HCT116 (cell line): ENCODE measurements at regions not wholly inside any gene's neighbourhood (a gene's known extent, or its start where the extent isn't known, plus 50 kb on each side); places are given as distances from the start of the nearest gene placed in this dataset.

Experiments
- ATAC-seq: fragments of 200-7000 bp; cut with Tn5 transposase; 2 replicates; pipeline ENCODE4 v1.9.1; 2020; ENCODE audit warnings: mild to moderate bottlenecking, moderate library complexity
- BruUV-seq: library from RNA; stranded (reverse); fragments of 400-500 nt; replicated peaks from 2 replicates; lab custom pipeline; 2021; lab: Mats Ljungman, UMichigan
- CTCF ChIA-PET: fragments of 300-600 bp; sonication (Branson Sonifier 250); formaldehyde crosslinking; loops from one replicate; lab custom pipeline; 2021; ENCODE audit warnings: antibody characterized with exemption; lab: Charles Lee
- POLR2A ChIA-PET: fragments of 300-600, 350-600 bp; sonication (Branson Sonifier 250); formaldehyde crosslinking; loops from one replicate; lab custom pipeline; 2021; ENCODE audit warnings: antibody characterized with exemption; lab: Charles Lee
- RAD21 ChIA-PET, 2 experiments: fragments of 300-600 bp; sonication (Branson Sonifier 250); formaldehyde crosslinking; loops; one replicate each; lab custom pipeline; 2023; ENCODE audit warnings: low total read pairs in 2 of 2; ENCODE audit not compliant: uncharacterized antibody in 2 of 2, unreplicated experiment in 2 of 2, low non-redundant PET in 1 of 2; lab: Charles Lee
- DNase-seq: peaks from one replicate; pipeline ENCODE4 v3.0.0-alpha.2; 2010; ENCODE audit warnings: low read depth, low spot score
- H2AFZ ChIP-seq: fragments of 200-600 bp; shearing (Covaris generic), sonication (generic); 2 replicates; pipeline ENCODE4 v1.6.1; 2017; ENCODE audit warnings: low read depth, mixed run types, mixed read lengths, antibody characterized with exemption, low read length; ENCODE audit not compliant: poor library complexity, severe bottlenecking
- H3K27ac ChIP-seq: 2 replicates; pipeline ENCODE4 v1.5.1; 2012; ENCODE audit warnings: low read depth, low read length
- H3K27me3 ChIP-seq: fragments of 200-600 bp; sonication (generic); 2 replicates; pipeline ENCODE4 v1.6.1; 2016; ENCODE audit warnings: mixed run types, low read length, mixed read lengths; ENCODE audit not compliant: insufficient read depth
- H3K36me3 ChIP-seq, 2 experiments: fragments of 200-500 bp in 1 of 2; fragments of 200-600 bp in 1 of 2; sonication (Bioruptor generic) in 1 of 2; sonication (generic) in 1 of 2; 2 replicates each; pipeline versions ENCODE4 v1.5.1 to v1.6.1; 2014 to 2016; ENCODE audit warnings: low read length in 2 of 2, inconsistent platforms in 1 of 2, mixed read lengths in 1 of 2, mixed run types in 1 of 2; ENCODE audit not compliant: insufficient read depth in 2 of 2, control insufficient read depth in 1 of 2
- H3K4me1 ChIP-seq, 2 experiments: fragments of 200-600 bp in 1 of 2; sonication (generic) in 1 of 2; 2 replicates each; pipeline versions ENCODE4 v1.5.1 to v1.6.1; 2012 to 2017; ENCODE audit warnings: low read length in 2 of 2, inconsistent platforms in 1 of 2, mild to moderate bottlenecking in 1 of 2, mixed read lengths in 1 of 2, mixed run types in 1 of 2, moderate library complexity in 1 of 2; ENCODE audit not compliant: insufficient read depth in 2 of 2, control insufficient read depth in 1 of 2
- H3K4me2 ChIP-seq: fragments of 200-600 bp; sonication (generic); 2 replicates; pipeline ENCODE4 v1.6.1; 2017; ENCODE audit warnings: mixed run types, low read length, mixed read lengths
- H3K4me3 ChIP-seq, 2 experiments: fragments of 200-600 bp in 1 of 2; sonication (generic) in 1 of 2; replicated peaks in 1 of 2; 2 replicates each; pipeline ENCODE4 v1.5.1; 2011 to 2016; ENCODE audit warnings: low read length in 2 of 2, control low read depth in 1 of 2, low read depth in 1 of 2, mild to moderate bottlenecking in 1 of 2, mixed read lengths in 1 of 2, mixed run types in 1 of 2
- H3K79me2 ChIP-seq: fragments of 200-600 bp; sonication (generic); 2 replicates; pipeline ENCODE4 v1.6.1; 2017; ENCODE audit warnings: mild to moderate bottlenecking, mixed run types, low read length, moderate library complexity, mixed read lengths; ENCODE audit not compliant: insufficient read depth
- H3K9ac ChIP-seq: fragments of 200-600 bp; sonication (generic); 2 replicates; pipeline ENCODE4 v1.6.1; 2016; ENCODE audit warnings: low read length, mixed read lengths
- H3K9me2 ChIP-seq: fragments of 200-600 bp; sonication (generic), shearing (Covaris generic); 2 replicates; pipeline ENCODE4 v1.6.1; 2017; ENCODE audit warnings: mixed run types, mild to moderate bottlenecking, moderate library complexity; ENCODE audit not compliant: insufficient read depth
- H3K9me3 ChIP-seq, 2 experiments: fragments of 200-500 bp in 1 of 2; fragments of 200-600 bp in 1 of 2; sonication (Bioruptor generic) in 1 of 2; sonication (generic) in 1 of 2; 2 replicates each; pipeline ENCODE4 v1.6.1; 2014 to 2017; ENCODE audit warnings: low read length in 2 of 2, mixed read lengths in 2 of 2, inconsistent platforms in 1 of 2, low read depth in 1 of 2, mild to moderate bottlenecking in 1 of 2, mixed run types in 1 of 2, moderate library complexity in 1 of 2; ENCODE audit not compliant: control insufficient read depth in 1 of 2, insufficient read depth in 1 of 2
- H4K20me1 ChIP-seq: fragments of 200-600 bp; sonication (generic), shearing (Covaris generic); 2 replicates; pipeline ENCODE4 v1.6.1; 2017; ENCODE audit warnings: mixed run types, mild to moderate bottlenecking, moderate library complexity; ENCODE audit not compliant: insufficient read depth
- ATF3 ChIP-seq: IDR thresholded peaks from 2 replicates; pipeline ENCODE4 v1.6.1; 2012
- CBX3 ChIP-seq: IDR thresholded peaks from 2 replicates; pipeline ENCODE4 v1.6.1; 2012; ENCODE audit warnings: low read depth
- CEBPB ChIP-seq: IDR thresholded peaks from 2 replicates; pipeline ENCODE4 v1.6.1; 2012; ENCODE audit warnings: low read depth
- CTCF ChIP-seq, 3 experiments: fragments of 200-600 bp in 1 of 3; sonication (generic) in 1 of 3; IDR thresholded peaks in 2 of 3; conservative IDR thresholded peaks in 1 of 3; 2 replicates each; pipeline ENCODE4 v1.5.1; 2012 to 2017; ENCODE audit warnings: low read depth in 2 of 3, low read length in 2 of 3, antibody characterized with exemption in 1 of 3, borderline replicate concordance in 1 of 3, control low read depth in 1 of 3, mild to moderate bottlenecking in 1 of 3, mixed read lengths in 1 of 3, mixed run types in 1 of 3, moderate library complexity in 1 of 3; ENCODE audit not compliant: insufficient read depth in 1 of 3
- EGR1 ChIP-seq: IDR thresholded peaks from 2 replicates; pipeline ENCODE4 v1.6.1; 2012; ENCODE audit warnings: low read depth
- EZH2 ChIP-seq: fragments of 200-600 bp; sonication (generic); IDR thresholded peaks from 2 replicates; pipeline ENCODE4 v1.6.1; 2017; ENCODE audit warnings: antibody characterized with exemption, mixed run types
- FOSL1 ChIP-seq: IDR thresholded peaks from 2 replicates; pipeline ENCODE4 v1.6.1; 2012; ENCODE audit warnings: low read depth
- JUND ChIP-seq: IDR thresholded peaks from 2 replicates; pipeline ENCODE4 v1.6.1; 2012
- MAX ChIP-seq: IDR thresholded peaks from 2 replicates; pipeline ENCODE4 v1.6.1; 2012
- SIN3A ChIP-seq: IDR thresholded peaks from 2 replicates; pipeline ENCODE4 v1.6.1; 2012; ENCODE audit warnings: low read depth
- ZBTB33 ChIP-seq: IDR thresholded peaks from 2 replicates; pipeline ENCODE4 v1.6.1; 2011; ENCODE audit warnings: mild to moderate bottlenecking, low read length, moderate library complexity; ENCODE audit not compliant: insufficient replicate concordance; ENCODE audit errors: extremely low read depth
- ZFX ChIP-seq: fragments of 450-650 bp; IDR thresholded peaks from 2 replicates; pipeline ENCODE4 v1.6.1; 2017
- ZNF274 ChIP-seq: fragments of 200-500 bp; sonication (Bioruptor generic); IDR thresholded peaks from 2 replicates; pipeline ENCODE4 v1.6.1; 2014; ENCODE audit warnings: mild to moderate bottlenecking, low read depth, low read length, inconsistent platforms
- intact Hi-C: fragments of 100-400 bp; cut with micrococcal nuclease; formaldehyde crosslinking; loops from 2 replicates; pipeline ENCODE4 v1.10.0; 2022

DNA sequence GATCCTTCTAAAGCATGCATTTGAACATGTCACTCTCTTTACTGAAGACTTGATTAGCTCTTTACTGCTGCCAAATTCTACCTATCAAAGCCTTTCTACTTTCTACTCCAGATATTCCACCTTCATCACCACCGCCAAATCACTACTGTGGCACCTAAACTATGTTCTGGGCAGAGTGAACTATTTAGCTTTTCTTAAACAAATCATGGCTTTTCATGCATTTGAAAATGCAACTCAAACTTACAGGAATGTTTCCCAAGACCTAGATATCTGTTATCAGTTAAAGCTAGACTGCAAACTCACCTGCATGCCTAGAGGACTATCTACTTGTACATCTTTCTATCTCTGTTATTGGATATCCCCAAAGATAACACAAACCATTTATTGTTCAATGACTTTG lies 109.3 kb downstream of the MAFB start:
- BruUV-seq, result no TSS peak
- Histone ChIP-seq H2AFZ (no peak overlapping the region), H3K9me2 (no peaks in the 10 kb centered on the region), H3K4me3 (no peak overlapping the region), H3K4me1 (no peaks in the 10 kb centered on the region), H3K4me2 (no peak overlapping the region), H3K27me3 (peaks cover 22% of the 10 kb centered on the region; the same call in 1 of the 2 replicates), H4K20me1 (no peaks in the 10 kb centered on the region), H3K79me2 (no peaks in the 10 kb centered on the region), H3K27ac (no peak overlapping the region), H3K36me3 (no peaks in the 10 kb centered on the region), H3K9me3 (no peaks in the 10 kb centered on the region), H3K9ac (no peak overlapping the region)
- RAD21 ChIA-PET, result no interaction called here
- POLR2A ChIA-PET, result no interaction called here
- DNase-seq, result no peak
- intact Hi-C loops, result no loop called here
- no peak for ATAC-seq
- TF ChIP-seq EZH2 (no peak), MAX (no peak), SIN3A (no peak), ZFX (no peak), CBX3 (no peak), CTCF (IDR thresholded peaks at IDR 0.05 in 2 of 3, conservative IDR thresholded peaks at IDR 0.05 in 1 of 3; ENCODE audit: borderline replicate concordance in 1 of 3, insufficient read depth in 1 of 3, low read depth in 2 of 3, low read length in 2 of 3) (no peak), JUND (no peak), CEBPB (no peak), ATF3 (no peak), EGR1 (no peak), ZNF274 (no peak), ZBTB33 (no peak), FOSL1 (no peak)
- CTCF ChIA-PET, result no interaction called here
